Type B pancreatic cell (in vitro differentiated cells): ENCODE measurements at regions not wholly inside any gene's neighbourhood (a gene's known extent, or its start where the extent isn't known, plus 50 kb on each side); places are given as distances from the start of the nearest gene placed in this dataset.
"Not testable (repeated sequence)": the region's sequence is repeated elsewhere in the genome, so short reads cannot be mapped to it uniquely, and the experiment has no call there.

Experiments
- DNase-seq: peaks from one replicate; pipeline ENCODE4 v3.0.0; 2021; ENCODE audit warnings: mixed read lengths; ENCODE audit not compliant: unreplicated experiment; ENCODE audit errors: extremely low spot score
- H3K27ac Mint-ChIP-seq: 2 replicates; pipeline ENCODE4 v1.8.0; 2021; ENCODE audit warnings: mild to moderate bottlenecking, mixed read lengths
- H3K27me3 Mint-ChIP-seq: 2 replicates; pipeline ENCODE4 v1.8.0; 2021; ENCODE audit warnings: mixed read lengths
- H3K36me3 Mint-ChIP-seq: 2 replicates; pipeline ENCODE4 v1.8.0; 2021; ENCODE audit warnings: mixed read lengths
- H3K4me1 Mint-ChIP-seq: one replicate; pipeline ENCODE4 v1.8.0; 2021; ENCODE audit warnings: mixed read lengths; ENCODE audit not compliant: unreplicated experiment
- H3K4me3 Mint-ChIP-seq: 2 replicates; pipeline ENCODE4 v1.8.0; 2021; ENCODE audit warnings: mild to moderate bottlenecking, mixed read lengths
- H3K9me3 Mint-ChIP-seq: 2 replicates; pipeline ENCODE4 v1.8.0; 2021; ENCODE audit warnings: mixed read lengths
- CTCF ChIP-seq: fragments of 200-600 bp; sonication (generic); conservative IDR thresholded peaks from 2 replicates; pipeline ENCODE4 v1.5.0; 2021; ENCODE audit warnings: antibody characterized with exemption, mild to moderate bottlenecking

- Mint-ChIP-seq H3K27me3 (no peaks in the 10 kb centered on the region), H3K27ac (no peak overlapping the region), H3K36me3 (no peaks in the 10 kb centered on the region), H3K4me3 (no peak overlapping the region), H3K9me3 (no peaks in the 10 kb centered on the region), H3K4me1 (peaks cover 9% of the 10 kb centered on the region)
- DNase-seq = no peak
- no peak for TF ChIP-seq CTCF
Measured at GRCh38 chr12:75792687-75793086, 238.9 kb downstream of the PHLDA1 start.

GRCh38 chr12:75790219-75790618 lies 241.4 kb downstream of the PHLDA1 start:
- Mint-ChIP-seq H3K36me3 (no peaks in the 10 kb centered on the region), H3K4me3 (no peak overlapping the region)
- no peak for DNase-seq

GRCh38 chr12:75787146-75787545 lies 244.4 kb downstream of the PHLDA1 start:
- not testable (repeated sequence) for DNase-seq, H3K4me3 Mint-ChIP-seq, H3K27me3 Mint-ChIP-seq, H3K4me1 Mint-ChIP-seq, H3K27ac Mint-ChIP-seq, H3K9me3 Mint-ChIP-seq, H3K36me3 Mint-ChIP-seq

More at GRCh38 chr12:75790219-75790618, 241.4 kb downstream of the PHLDA1 start:
- no peaks in the 10 kb centered on the region for H3K9me3 Mint-ChIP-seq
- peaks cover 9% of the 10 kb centered on the region for H3K4me1 Mint-ChIP-seq
- no peak overlapping the region for H3K27ac Mint-ChIP-seq
- TF ChIP-seq CTCF = no peak
- no peaks in the 10 kb centered on the region for H3K27me3 Mint-ChIP-seq

GRCh38 chr12:75786070-75786469 lies 245.5 kb downstream of the PHLDA1 start:
- Mint-ChIP-seq H3K9me3 (peaks cover 13% of the 10 kb centered on the region), H3K4me1 (peaks cover 10% of the 10 kb centered on the region), H3K27ac (no peak overlapping the region), H3K4me3 (no peak overlapping the region), H3K36me3 (no peaks in the 10 kb centered on the region), H3K27me3 (no peaks in the 10 kb centered on the region)
- DNase-seq = no peak
- TF ChIP-seq CTCF = no peak

GRCh38 chr12:75784591-75784990 lies 247.0 kb downstream of the PHLDA1 start:
- DNase-seq = no peak
- Mint-ChIP-seq H3K36me3 (no peaks in the 10 kb centered on the region), H3K9me3 (peaks cover 23% of the 10 kb centered on the region), H3K27me3 (no peaks in the 10 kb centered on the region), H3K4me1 (peaks cover 24% of the 10 kb centered on the region), H3K4me3 (no peak overlapping the region), H3K27ac (peak overlapping the region; percentile 25)
- no peak for TF ChIP-seq CTCF

GRCh38 chr12:75783093-75783877 lies 248.3 kb downstream of the PHLDA1 start:
- no peak for DNase-seq
- Mint-ChIP-seq H3K36me3 (no peaks in the 10 kb centered on the region), H3K4me3 (no peak overlapping the region), H3K27ac (no peak overlapping the region), H3K27me3 (no peaks in the 10 kb centered on the region), H3K9me3 (peaks cover 23% of the 10 kb centered on the region), H3K4me1 (peaks cover 28% of the 10 kb centered on the region)
- no peak for TF ChIP-seq CTCF
